PC-3 (cell line): ENCODE measurements at regions not wholly inside any gene's neighbourhood (a gene's known extent, or its start where the extent isn't known, plus 50 kb on each side); places are given as distances from the start of the nearest gene placed in this dataset.

ENCODE experiments used
- ATAC-seq: fragments of 200-7000 bp; cut with Tn5 transposase; 2 replicates; pipeline ENCODE4 v1.9.1; 2020; ENCODE audit warnings: mild to moderate bottlenecking, moderate library complexity
- BruUV-seq: library from RNA; stranded (reverse); fragments of 400-500 nt; replicated peaks from 2 replicates; lab custom pipeline; 2021; lab: Mats Ljungman, UMichigan
- CTCF ChIA-PET: fragments of 300-600 bp; sonication (Branson Sonifier 250); formaldehyde crosslinking; loops from one replicate; lab custom pipeline; 2022; ENCODE audit warnings: antibody characterized with exemption; lab: Charles Lee
- POLR2A ChIA-PET: fragments of 300-600 bp; sonication (Branson Sonifier 250); formaldehyde crosslinking; loops from one replicate; lab custom pipeline; 2022; ENCODE audit warnings: antibody characterized with exemption; ENCODE audit not compliant: unreplicated experiment; lab: Charles Lee
- DNase-seq: peaks from one replicate; pipeline ENCODE4 v3.0.0-alpha.2; 2015
- H2AFZ ChIP-seq: fragments of 300-600 bp; sonication (generic); 2 replicates; pipeline ENCODE4 v1.6.0; 2016; ENCODE audit warnings: antibody characterized with exemption, low read length
- H3F3A ChIP-seq: fragments of 300-600 bp; sonication (generic); one replicate; pipeline ENCODE4 v1.6.0; 2017; ENCODE audit warnings: antibody characterized with exemption, low read length, control low read depth, mild to moderate bottlenecking; ENCODE audit not compliant: unreplicated experiment
- H3K27ac ChIP-seq: fragments of 300-600 bp; sonication (generic); 2 replicates; pipeline ENCODE4 v1.5.1; 2016; ENCODE audit warnings: mild to moderate bottlenecking, low read length
- H3K27me3 ChIP-seq: fragments of 300-600 bp; sonication (generic); 2 replicates; pipeline ENCODE4 v1.6.1; 2016; ENCODE audit warnings: low read length, mixed read lengths
- H3K36me3 ChIP-seq: fragments of 300-600 bp; sonication (generic); 2 replicates; pipeline ENCODE4 v1.6.1; 2016; ENCODE audit warnings: low read depth, mixed run types, low read length, mixed read lengths
- H3K4me1 ChIP-seq: fragments of 300-600 bp; sonication (generic); 2 replicates; pipeline ENCODE4 v1.5.1; 2016; ENCODE audit warnings: low read length; ENCODE audit not compliant: insufficient read depth
- H3K4me2 ChIP-seq: fragments of 300-600 bp; sonication (generic); 2 replicates; pipeline ENCODE4 v1.6.0; 2016; ENCODE audit warnings: low read length
- H3K4me3 ChIP-seq: fragments of 300-600 bp; sonication (generic); 2 replicates; pipeline ENCODE4 v1.5.1; 2016; ENCODE audit warnings: mild to moderate bottlenecking, low read length, mixed read lengths
- H3K79me2 ChIP-seq: fragments of 300-600 bp; sonication (generic); 2 replicates; pipeline ENCODE4 v1.6.1; 2017; ENCODE audit warnings: low read length, mixed read lengths
- H3K9ac ChIP-seq: fragments of 300-600 bp; sonication (generic); 2 replicates; pipeline ENCODE4 v1.6.0; 2016; ENCODE audit warnings: mild to moderate bottlenecking, low read length
- H3K9me2 ChIP-seq: fragments of 300-600 bp; sonication (generic); replicated peaks from 2 replicates; pipeline ENCODE4 v1.6.1; 2016; ENCODE audit warnings: mixed run types, low read length, mixed read lengths
- H3K9me3 ChIP-seq: fragments of 300-600 bp; sonication (generic); 2 replicates; pipeline ENCODE4 v1.6.1; 2016; ENCODE audit warnings: low read length, mixed read lengths
- H4K20me1 ChIP-seq: fragments of 300-600 bp; sonication (generic); 2 replicates; pipeline ENCODE4 v1.6.1; 2016; ENCODE audit warnings: low read length, mixed read lengths
- EZH2 ChIP-seq: fragments of 300-600 bp; sonication (generic); IDR thresholded peaks from one replicate; pipeline ENCODE4 v1.6.1; 2017; ENCODE audit warnings: antibody characterized with exemption, mild to moderate bottlenecking, low read length; ENCODE audit not compliant: unreplicated experiment
- EZH2phosphoT487 ChIP-seq: fragments of 300-600 bp; sonication (generic); IDR thresholded peaks from 2 replicates; pipeline ENCODE4 v1.6.1; 2018; ENCODE audit warnings: mild to moderate bottlenecking, antibody characterized with exemption, low read length, borderline replicate concordance
- intact Hi-C: fragments of 100-400 bp; cut with micrococcal nuclease; formaldehyde crosslinking; loops from 2 replicates; pipeline ENCODE4 v1.9.0; 2023
- TF ChIP-seq, protein P1 (sequence below): fragments of 300-600 bp; sonication (generic); conservative IDR thresholded peaks from 2 replicates; pipeline ENCODE4 v1.5.1; 2017; ENCODE audit warnings: antibody characterized with exemption, low read depth, mild to moderate bottlenecking, low read length

DNA sequence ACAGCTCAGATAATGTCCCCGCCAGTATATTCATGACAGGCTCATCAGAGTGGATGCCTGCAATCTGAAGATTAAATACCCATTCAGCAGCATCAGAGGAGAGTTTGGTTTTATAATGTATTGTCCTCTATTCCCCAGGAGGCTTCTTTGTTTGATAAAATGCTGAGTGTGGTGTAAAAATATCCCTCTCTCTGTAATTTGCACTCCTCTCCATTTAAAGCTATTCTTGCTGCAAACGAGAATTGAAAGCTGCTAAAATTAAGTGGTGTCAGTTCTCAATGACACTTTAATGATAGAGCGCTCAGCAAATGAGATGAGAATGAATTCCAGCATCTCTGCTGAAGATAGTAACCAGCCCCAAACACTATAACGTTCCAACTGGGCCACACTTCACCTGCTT lies 205.7 kb upstream of the RRP15 start:
- Histone ChIP-seq H3K9me3 (no peaks in the 10 kb centered on the region), H3K9me2 (no peaks in the 10 kb centered on the region), H3K4me1 (peaks cover 14% of the 10 kb centered on the region), H4K20me1 (no peaks in the 10 kb centered on the region), H3K27me3 (no peaks in the 10 kb centered on the region), H3F3A (no peaks in the 10 kb centered on the region), H3K36me3 (no peaks in the 10 kb centered on the region), H3K79me2 (no peaks in the 10 kb centered on the region), H3K4me2 (peak overlapping the region; percentile 30), H3K4me3 (no peak overlapping the region), H3K9ac (no peak overlapping the region), H3K27ac (peak overlapping the region; percentile 15; the same call in 1 of the 2 replicates), H2AFZ (peak overlapping the region; percentile 3; the same call in 1 of the 2 replicates)
- ATAC-seq (peak; percentile 14), DNase-seq (no peak)
- TF ChIP-seq, protein P1, sequence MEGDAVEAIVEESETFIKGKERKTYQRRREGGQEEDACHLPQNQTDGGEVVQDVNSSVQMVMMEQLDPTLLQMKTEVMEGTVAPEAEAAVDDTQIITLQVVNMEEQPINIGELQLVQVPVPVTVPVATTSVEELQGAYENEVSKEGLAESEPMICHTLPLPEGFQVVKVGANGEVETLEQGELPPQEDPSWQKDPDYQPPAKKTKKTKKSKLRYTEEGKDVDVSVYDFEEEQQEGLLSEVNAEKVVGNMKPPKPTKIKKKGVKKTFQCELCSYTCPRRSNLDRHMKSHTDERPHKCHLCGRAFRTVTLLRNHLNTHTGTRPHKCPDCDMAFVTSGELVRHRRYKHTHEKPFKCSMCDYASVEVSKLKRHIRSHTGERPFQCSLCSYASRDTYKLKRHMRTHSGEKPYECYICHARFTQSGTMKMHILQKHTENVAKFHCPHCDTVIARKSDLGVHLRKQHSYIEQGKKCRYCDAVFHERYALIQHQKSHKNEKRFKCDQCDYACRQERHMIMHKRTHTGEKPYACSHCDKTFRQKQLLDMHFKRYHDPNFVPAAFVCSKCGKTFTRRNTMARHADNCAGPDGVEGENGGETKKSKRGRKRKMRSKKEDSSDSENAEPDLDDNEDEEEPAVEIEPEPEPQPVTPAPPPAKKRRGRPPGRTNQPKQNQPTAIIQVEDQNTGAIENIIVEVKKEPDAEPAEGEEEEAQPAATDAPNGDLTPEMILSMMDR, result no peak
- TF ChIP-seq EZH2 (no peak), EZH2phosphoT487 (no peak)
- no TSS peak for BruUV-seq
- ChIA-PET CTCF (interaction anchor here (0.6 to 0.7 kb wide), 2 partner anchors 70 to 136 kb away, joined by 3 read pairs; no protein-coding TSS in a partner anchor), POLR2A (no interaction called here)
- intact Hi-C loops, result no loop called here

GRCh38 chr1:218079820-218080219 lies 205.3 kb upstream of the RRP15 start:
- peak overlapping the region; percentile 3; the same call in 1 of the 2 replicates for H2AFZ ChIP-seq
- ATAC-seq (peak; percentile 97), DNase-seq (peak; percentile 79)
- peak overlapping the region; percentile 30 for H3K4me2 ChIP-seq
- H3K9me3 ChIP-seq, result no peaks in the 10 kb centered on the region
- no peak overlapping the region for H3K4me3 ChIP-seq
- no peaks in the 10 kb centered on the region for H3F3A ChIP-seq
- H3K4me1 ChIP-seq, result peaks cover 14% of the 10 kb centered on the region
- ChIA-PET POLR2A (no interaction called here), CTCF (interaction anchor here (0.6 kb wide), 1 partner anchor 137 kb away, joined by 3 read pairs; no protein-coding TSS in a partner anchor)
- intact Hi-C loops, result no loop called here
- TF ChIP-seq, protein P1, result no peak
- TF ChIP-seq EZH2, result no peak
- TF ChIP-seq EZH2phosphoT487, result no peak
- BruUV-seq, result no TSS peak
- H3K9ac ChIP-seq, result no peak overlapping the region
- no peaks in the 10 kb centered on the region for H3K9me2 ChIP-seq
- H3K27ac ChIP-seq, result peak overlapping the region; percentile 15; the same call in 1 of the 2 replicates
- no peaks in the 10 kb centered on the region for H3K79me2 ChIP-seq
- H4K20me1 ChIP-seq, result no peaks in the 10 kb centered on the region
- H3K36me3 ChIP-seq, result no peaks in the 10 kb centered on the region
- H3K27me3 ChIP-seq, result no peaks in the 10 kb centered on the region

DNA sequence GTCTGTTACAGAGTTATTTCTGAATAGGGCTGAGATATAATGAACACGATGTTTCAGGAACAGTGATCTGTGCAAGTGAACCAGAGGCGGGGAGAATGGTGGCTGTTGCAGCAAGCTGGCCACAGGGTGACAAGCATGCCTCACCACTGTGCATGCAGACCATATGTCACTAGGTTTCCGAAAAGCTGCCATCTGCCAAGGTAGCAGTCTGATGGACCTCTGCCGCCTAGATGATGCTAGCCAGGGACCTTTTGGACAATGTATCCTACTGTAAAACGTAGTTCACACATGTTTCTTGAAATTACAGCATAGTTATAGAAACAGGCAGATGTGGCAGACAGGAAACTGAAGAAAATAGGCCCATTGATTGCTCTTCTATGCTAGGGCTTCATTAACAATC lies 204.2 kb upstream of the RRP15 start:
- Histone ChIP-seq H3K4me3 (no peak overlapping the region), H3K27me3 (no peaks in the 10 kb centered on the region), H3K9me2 (no peaks in the 10 kb centered on the region), H3F3A (no peaks in the 10 kb centered on the region), H3K36me3 (no peaks in the 10 kb centered on the region), H3K27ac (no peak overlapping the region), H3K79me2 (no peaks in the 10 kb centered on the region), H2AFZ (no peak overlapping the region), H3K9me3 (no peaks in the 10 kb centered on the region), H4K20me1 (no peaks in the 10 kb centered on the region), H3K9ac (no peak overlapping the region), H3K4me1 (peaks cover 14% of the 10 kb centered on the region), H3K4me2 (no peak overlapping the region)
- POLR2A ChIA-PET, result no interaction called here
- intact Hi-C loops, result no loop called here
- ATAC-seq (no peak), DNase-seq (no peak)
- TF ChIP-seq EZH2 (no peak), EZH2phosphoT487 (no peak)
- TF ChIP-seq, protein P1, result no peak
- CTCF ChIA-PET, result no interaction called here
- no TSS peak for BruUV-seq
